Activated naive CD4-positive, alpha-beta T cell treated with Interleukin-2 at 50 U/mL for 16 hours (primary cell): ENCODE measurements at regions not wholly inside any gene's neighbourhood (a gene's known extent, or its start where the extent isn't known, plus 50 kb on each side); places are given as distances from the start of the nearest gene placed in this dataset.

Source experiments
- DNase-seq: peaks from one replicate; pipeline ENCODE4 v3.0.0-alpha.2; 2020

- no peak for DNase-seq
Measured at GRCh38 chr10:120300513-120300912, 156.5 kb upstream of the PLPP4 start.

GRCh38 chr10:120308589-120308988, 148.4 kb upstream of the PLPP4 start:
- DNase-seq: no peak

- DNase-seq: no peak
Measured at GRCh38 chr10:120313715-120314114, 143.3 kb upstream of the PLPP4 start.

- DNase-seq: no peak
Measured at GRCh38 chr10:120314442-120314841, 142.6 kb upstream of the PLPP4 start.

DNA sequence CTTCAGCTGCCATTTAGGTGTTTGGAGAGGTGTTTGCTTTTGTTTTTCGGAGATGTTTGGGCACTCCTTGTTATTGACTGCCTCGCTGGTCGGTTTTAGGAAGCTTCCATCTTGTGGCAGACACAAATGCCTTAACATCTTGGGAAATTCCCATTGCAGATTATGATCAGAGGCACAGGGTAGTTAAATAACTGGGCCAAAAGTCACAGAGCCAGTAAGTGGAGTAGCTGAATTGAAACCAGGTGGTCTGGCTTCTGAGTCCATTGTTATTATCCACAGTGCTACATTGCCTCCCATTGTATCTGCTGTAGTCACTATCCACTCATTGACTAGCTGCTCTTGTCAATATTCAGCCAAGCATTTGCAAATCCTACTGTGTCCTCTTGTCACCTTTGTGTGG, 138.2 kb upstream of the PLPP4 start:
- DNase-seq: no peak

DNA sequence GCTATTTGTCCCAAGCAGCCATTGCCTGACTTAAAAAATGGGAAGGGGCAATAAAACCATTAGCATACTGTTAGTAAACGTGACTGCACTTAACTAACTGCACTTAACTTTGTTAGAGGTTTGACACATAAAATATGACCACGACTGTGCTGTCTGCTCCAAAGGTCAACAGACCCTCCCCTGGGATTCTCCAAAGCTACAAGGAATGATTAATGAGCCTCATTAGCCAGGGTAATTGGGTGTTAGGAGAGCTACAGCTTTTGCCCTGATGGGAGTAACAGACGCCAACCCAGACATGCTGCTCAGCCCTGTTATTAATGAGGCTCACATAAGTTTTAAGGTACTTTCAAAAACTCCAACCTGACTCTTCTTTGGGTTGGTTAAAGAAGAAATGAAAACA, 129.4 kb upstream of the PLPP4 start:
- no peak for DNase-seq

DNA sequence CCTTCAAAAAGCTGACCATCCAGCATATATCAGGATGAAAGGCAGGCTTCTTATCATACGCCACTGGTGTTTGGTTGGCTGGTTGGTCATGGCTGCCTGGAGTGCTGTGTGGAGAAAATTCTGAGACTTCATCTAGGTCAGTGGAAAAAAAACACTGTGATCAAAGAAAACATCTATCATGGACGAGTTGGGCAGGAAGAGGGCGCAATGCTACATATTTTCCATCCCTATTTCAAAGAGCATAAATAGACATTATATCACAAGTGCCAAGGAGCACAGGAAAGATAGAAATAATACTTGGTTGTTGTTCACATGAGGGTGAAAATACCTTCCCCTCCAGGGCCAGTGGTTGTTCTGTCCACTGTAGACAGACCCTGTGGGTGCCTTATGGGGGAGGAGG, 128.4 kb upstream of the PLPP4 start:
- DNase-seq: no peak

- DNase-seq: no peak
Measured at GRCh38 chr10:120335553-120335952, 121.5 kb upstream of the PLPP4 start.

- DNase-seq: no peak
Measured at GRCh38 chr10:120336306-120336910, 120.6 kb upstream of the PLPP4 start.

DNA sequence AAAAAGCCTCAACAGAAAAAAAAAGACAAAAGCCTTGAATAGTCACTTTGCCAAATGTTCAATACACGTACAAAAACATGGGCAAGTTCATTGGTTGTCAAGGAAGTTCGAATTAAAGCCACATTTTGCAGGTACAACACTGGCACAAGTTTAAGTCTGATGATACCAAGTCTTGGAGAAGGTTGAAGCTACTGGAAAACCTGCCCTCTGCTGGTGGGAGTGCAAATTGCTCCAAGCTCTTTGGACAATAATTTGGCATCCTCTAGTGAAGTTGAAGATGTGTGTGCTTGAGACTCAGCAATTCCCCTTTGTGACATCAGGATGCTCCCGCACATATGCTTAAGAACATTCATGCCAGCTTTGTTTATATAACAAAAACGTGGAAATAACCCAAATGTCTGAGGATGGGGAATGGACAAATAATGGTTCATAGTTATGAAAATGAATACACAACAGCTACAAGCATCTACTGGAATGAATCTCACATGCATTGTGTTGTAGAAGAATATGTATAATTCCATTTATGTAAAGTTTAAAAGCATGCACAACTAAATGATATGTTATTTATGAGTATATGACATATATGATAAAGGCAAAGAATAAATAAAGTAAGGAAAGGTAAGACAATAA, 120.0 kb upstream of the PLPP4 start:
- DNase-seq: peak; percentile 51

DNA sequence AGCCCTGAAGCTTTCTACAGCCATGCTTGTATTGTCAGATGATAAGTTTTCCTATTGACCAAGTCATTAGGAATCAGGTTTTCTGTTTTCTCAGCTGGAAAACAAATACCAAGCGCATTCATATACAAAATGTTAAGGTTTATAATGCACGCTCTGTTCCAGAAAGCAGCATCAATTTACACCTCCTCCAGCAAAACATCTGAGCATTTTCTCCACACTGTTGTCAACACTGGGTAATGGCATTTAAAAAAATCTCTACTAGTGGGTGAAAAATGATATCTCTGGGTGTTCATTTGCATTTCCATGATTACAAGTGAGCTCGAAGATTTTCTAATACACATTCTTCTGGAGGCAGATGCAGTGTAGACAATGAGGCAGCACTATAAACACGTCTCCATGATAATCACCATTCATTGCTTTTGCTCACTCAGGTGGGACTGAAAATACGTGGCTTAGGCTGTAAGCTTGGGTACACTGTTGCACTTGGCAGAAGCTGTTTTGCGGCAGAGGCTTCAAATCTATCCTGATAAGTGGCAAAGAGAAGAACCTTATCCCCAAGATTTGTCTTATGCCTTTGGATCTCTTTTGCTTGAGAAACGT, 114.8 kb upstream of the PLPP4 start:
- DNase-seq: no peak

DNA sequence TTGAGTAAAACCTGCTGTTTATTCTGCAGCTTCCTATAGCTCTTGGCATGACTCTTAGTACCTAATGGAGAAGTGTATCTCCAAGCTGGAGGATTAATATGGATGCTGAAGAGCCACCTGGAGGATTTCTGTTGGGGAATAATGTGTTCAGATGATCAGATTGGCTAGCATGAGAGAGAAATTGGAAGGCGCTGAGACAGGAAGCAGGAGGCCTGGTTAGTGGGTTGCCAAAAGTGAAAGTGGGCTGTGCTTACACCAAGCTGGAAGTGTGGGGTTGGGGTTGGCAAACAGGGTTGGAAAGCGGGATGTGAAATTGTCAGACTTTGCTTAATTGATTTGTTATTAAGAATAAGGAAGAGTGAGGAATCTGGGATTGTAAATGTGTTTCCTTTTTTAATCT, 111.8 kb upstream of the PLPP4 start:
- no peak for DNase-seq

GRCh38 chr10:120347644-120348043, 109.4 kb upstream of the PLPP4 start:
- DNase-seq: no peak

DNA sequence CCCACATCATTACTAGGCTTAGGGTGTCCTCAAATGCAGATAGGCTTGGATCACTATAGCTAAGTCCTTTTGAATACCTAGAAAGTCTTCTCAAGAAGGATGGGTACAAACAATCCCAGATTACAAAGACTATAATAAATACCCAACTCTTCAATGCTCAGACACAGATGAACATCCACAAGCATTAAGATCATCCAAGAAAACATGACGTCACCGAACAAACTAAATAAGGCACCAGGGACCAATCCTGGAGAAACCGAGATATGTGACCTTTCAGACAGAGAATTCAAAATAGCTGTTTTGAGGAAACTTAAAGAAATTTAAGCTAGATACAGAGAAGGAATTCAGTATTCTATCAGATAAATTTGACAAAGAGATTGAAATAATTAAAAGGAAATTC, 108.0 kb upstream of the PLPP4 start:
- no peak for DNase-seq

- DNase-seq: no peak
Measured at GRCh38 chr10:120355425-120355824, 101.6 kb upstream of the PLPP4 start.

DNA sequence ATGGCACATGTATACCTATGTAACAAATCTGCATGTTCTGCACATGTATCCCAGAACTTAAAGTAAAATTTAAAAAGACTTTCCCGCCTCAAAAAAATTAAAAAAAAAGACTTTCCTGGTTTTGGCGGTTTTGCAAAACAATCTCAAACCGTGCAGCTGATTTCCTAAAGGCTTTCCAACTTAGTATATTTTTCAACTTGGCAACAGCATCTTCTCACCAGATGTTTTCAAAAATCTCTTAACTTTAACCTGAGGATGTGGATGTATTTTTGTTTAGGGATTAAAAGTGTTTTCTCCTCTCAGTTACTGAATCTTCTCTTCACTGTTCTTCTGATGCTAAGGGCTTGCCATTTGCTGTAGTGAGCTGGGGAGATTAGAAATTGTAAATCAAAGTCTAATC, 96.5 kb upstream of the PLPP4 start:
- no peak for DNase-seq

- DNase-seq: no peak
Measured at GRCh38 chr10:120365872-120366271, 91.2 kb upstream of the PLPP4 start.

DNA sequence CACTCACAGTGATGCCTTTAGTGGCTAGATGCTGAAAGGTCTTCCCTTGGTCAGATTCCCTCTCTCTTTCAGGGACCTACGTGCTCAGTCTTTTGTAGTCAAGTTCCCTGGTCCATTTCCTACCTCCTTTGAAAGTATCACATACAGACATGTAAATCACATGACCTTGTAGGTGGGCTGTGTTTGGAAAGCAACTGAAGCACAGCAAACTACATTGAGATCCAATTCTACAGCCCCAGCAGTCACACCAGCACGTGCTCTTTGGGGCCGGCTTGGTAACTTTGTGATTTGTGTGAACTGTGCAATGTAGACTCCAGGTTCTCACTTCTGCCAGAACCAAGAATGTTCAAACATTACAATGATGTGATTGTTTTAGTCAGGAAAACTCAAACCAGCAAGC, 89.7 kb upstream of the PLPP4 start:
- no peak for DNase-seq

DNA sequence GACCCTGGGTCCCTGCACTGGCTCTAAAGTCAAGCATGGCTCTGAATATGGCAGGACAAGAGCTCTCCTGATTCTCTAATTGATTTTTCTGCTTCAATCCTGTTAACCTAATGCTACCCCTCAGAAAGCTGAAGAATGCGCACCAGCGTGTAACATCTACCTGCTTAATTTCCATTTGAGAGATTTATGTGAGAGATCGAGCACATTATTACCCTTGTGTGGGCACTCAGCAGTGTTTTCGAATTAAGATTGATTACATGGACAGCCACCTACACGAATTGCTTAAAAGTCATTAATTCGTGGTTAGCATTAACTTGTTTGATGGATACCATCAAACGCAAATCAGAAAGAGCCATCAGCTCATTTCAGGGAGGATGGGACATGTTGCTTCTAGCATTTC, 88.7 kb upstream of the PLPP4 start:
- no peak for DNase-seq

GRCh38 chr10:120368927-120369326, 88.1 kb upstream of the PLPP4 start:
- no peak for DNase-seq

DNA sequence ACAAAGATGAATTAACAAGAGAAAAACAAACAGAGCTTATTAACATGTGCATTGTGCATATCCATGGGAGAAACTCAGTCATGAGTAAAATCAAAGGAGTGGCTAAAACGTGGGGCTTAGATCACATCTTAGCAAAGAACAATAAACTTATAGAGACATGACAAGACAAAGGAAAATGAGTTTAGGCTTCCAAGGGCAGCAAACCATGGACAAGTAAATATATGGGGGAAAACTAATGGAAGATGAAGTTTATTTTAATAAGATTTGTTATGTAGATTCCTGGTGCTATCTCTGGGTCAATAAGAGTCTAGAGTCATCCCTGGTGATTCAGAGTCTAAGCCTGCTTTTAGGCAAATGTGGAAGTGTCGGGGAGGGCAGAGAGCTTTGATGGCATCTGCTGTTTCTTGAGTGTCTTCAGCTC, 87.2 kb upstream of the PLPP4 start:
- no peak for DNase-seq

GRCh38 chr10:120371856-120372255, 85.2 kb upstream of the PLPP4 start:
- no peak for DNase-seq

DNA sequence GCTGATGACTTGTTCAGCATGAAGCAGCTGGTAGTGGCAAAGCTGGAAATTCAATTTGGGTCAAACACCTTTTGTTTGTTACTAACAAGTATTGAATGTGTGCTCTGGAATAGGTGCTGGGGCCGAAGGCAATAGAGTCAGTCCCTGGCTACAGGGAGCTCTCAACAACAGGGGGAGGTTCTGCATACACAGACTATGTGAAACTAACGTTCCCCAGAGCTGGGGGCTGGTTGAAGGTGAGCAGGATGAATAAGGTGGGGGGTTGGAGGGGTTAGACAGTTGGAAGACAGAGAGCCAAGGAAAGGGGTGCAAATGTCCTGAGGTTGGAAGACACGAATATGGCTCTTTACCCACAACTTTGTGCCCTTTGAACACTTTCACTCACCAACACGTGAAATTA, 84.1 kb upstream of the PLPP4 start:
- no peak for DNase-seq

GRCh38 chr10:120375666-120376065, 81.4 kb upstream of the PLPP4 start:
- no peak for DNase-seq

DNA sequence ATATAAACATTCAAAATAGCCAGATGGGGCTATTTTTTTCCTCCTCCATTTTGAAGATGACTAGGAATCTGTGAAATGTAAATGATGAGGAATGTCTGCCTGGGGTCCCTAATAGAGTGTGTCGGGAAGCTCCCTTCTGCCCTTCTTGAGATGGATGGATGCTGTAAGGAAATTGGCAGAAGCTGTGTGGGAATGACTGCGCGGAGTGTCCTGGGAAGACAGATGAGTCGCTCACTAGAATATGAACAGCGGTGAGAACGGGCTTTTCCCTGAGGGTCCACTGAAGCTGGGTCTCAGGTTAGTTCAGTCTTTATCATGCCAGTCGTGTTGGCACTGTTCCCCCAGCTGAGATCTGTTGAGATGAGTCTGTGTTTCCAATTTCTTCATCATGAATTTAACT, 75.1 kb upstream of the PLPP4 start:
- no peak for DNase-seq
